HCT116 (cell line): ENCODE measurements at regions not wholly inside any gene's neighbourhood (a gene's known extent, or its start where the extent isn't known, plus 50 kb on each side); places are given as distances from the start of the nearest gene placed in this dataset.

Experiments used
- CTCF ChIP-seq, 3 experiments: fragments of 200-600 bp in 1 of 3; sonication (generic) in 1 of 3; IDR thresholded peaks in 2 of 3; conservative IDR thresholded peaks in 1 of 3; 2 replicates each; pipeline ENCODE4 v1.5.1; 2012 to 2017; ENCODE audit warnings: low read depth in 2 of 3, low read length in 2 of 3, antibody characterized with exemption in 1 of 3, borderline replicate concordance in 1 of 3, control low read depth in 1 of 3, mild to moderate bottlenecking in 1 of 3, mixed read lengths in 1 of 3, mixed run types in 1 of 3, moderate library complexity in 1 of 3; ENCODE audit not compliant: insufficient read depth in 1 of 3
- EZH2 ChIP-seq: fragments of 200-600 bp; sonication (generic); IDR thresholded peaks from 2 replicates; pipeline ENCODE4 v1.6.1; 2017; ENCODE audit warnings: antibody characterized with exemption, mixed run types
- EZH2phosphoT487 ChIP-seq: fragments of 200-600 bp; IDR thresholded peaks from 2 replicates; pipeline ENCODE4 v1.6.1; 2018; ENCODE audit warnings: antibody characterized with exemption, borderline replicate concordance
- POLR2A ChIP-seq: IDR thresholded peaks from 2 replicates; pipeline ENCODE4 v1.7.0; 2011; ENCODE audit warnings: borderline replicate concordance; ENCODE audit not compliant: insufficient read depth, insufficient read length; ENCODE audit errors: extremely low read depth
- POLR2AphosphoS5 ChIP-seq: IDR thresholded peaks from 2 replicates; pipeline ENCODE4 v1.6.1; 2011; ENCODE audit warnings: mild to moderate bottlenecking, low read depth, low read length, moderate library complexity
- SRF ChIP-seq: IDR thresholded peaks from 2 replicates; pipeline ENCODE4 v1.6.1; 2012; ENCODE audit warnings: low read depth
- YY1 ChIP-seq: IDR thresholded peaks from 2 replicates; pipeline ENCODE4 v1.6.1; 2011; ENCODE audit warnings: low read length, low read depth, moderate library complexity, mild to moderate bottlenecking; ENCODE audit not compliant: insufficient replicate concordance; ENCODE audit errors: extremely low read depth
- ZNF274 ChIP-seq: fragments of 200-500 bp; sonication (Bioruptor generic); IDR thresholded peaks from 2 replicates; pipeline ENCODE4 v1.6.1; 2014; ENCODE audit warnings: mild to moderate bottlenecking, low read depth, low read length, inconsistent platforms
- TF ChIP-seq, protein P1 (sequence below): IDR thresholded peaks from 2 replicates; pipeline ENCODE4 v1.6.1; 2012

- no peak for TF ChIP-seq SRF
- TF ChIP-seq CTCF (IDR thresholded peaks at IDR 0.05 in 2 of 3, conservative IDR thresholded peaks at IDR 0.05 in 1 of 3; ENCODE audit: borderline replicate concordance in 1 of 3, insufficient read depth in 1 of 3, low read depth in 2 of 3, low read length in 2 of 3) = no peak
- TF ChIP-seq POLR2AphosphoS5 = no peak
- TF ChIP-seq, protein P1, sequence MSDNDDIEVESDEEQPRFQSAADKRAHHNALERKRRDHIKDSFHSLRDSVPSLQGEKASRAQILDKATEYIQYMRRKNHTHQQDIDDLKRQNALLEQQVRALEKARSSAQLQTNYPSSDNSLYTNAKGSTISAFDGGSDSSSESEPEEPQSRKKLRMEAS = no peak
- no peak for TF ChIP-seq EZH2phosphoT487
- no peak for TF ChIP-seq EZH2
- no peak for TF ChIP-seq POLR2A
- TF ChIP-seq ZNF274 = no peak
- no peak for TF ChIP-seq YY1
Observed at GRCh38 chr12:97784904-97785303, 322.3 kb downstream of the RMST start.
